ENCODE measurements at regions not wholly inside any gene's neighbourhood (a gene's known extent, or its start where the extent isn't known, plus 50 kb on each side); places are given as distances from the start of the nearest gene placed in this dataset.

DNA sequence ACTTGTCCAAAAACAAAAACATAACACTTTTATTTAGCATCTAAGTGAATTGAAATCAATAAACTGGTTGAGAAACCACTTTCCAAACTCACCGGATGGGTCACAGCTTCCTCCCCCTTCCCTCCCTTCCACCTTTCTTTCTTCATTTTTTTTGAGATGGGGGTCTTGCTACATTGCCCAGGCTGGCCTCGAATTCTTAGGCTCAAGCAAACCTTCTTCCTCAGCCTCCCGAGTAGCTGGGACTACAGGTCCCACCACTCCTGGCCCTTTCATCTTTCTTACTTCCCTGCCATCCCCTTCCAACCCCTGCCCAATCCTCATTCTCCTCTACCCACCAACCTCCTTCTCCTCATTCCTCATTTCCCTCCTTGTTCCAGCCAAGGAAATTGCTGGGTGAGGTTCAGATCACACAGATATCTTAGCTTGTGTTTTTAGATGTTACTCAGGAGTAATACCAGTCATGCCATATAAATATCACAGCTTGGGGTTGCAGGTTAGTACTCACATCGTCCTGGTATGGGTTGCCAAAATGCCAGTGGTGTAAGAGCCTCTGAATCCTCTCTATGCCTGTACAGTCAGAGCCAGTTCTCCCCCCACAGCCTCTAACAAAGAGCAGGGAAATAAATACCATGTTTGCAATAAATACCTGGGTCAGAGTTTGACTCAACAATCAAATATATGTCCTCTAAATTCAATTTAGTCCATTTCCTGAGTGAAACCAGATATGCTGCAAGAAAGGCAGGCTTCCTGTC, 132.7 kb upstream of the NDUFV2 start:
- no peak for DNase-seq (ENCODE audit: low spot score)

GRCh38 chr18:8970843-8971242, 131.7 kb upstream of the NDUFV2 start:
- DNase-seq (ENCODE audit: low spot score), result no peak

DNA sequence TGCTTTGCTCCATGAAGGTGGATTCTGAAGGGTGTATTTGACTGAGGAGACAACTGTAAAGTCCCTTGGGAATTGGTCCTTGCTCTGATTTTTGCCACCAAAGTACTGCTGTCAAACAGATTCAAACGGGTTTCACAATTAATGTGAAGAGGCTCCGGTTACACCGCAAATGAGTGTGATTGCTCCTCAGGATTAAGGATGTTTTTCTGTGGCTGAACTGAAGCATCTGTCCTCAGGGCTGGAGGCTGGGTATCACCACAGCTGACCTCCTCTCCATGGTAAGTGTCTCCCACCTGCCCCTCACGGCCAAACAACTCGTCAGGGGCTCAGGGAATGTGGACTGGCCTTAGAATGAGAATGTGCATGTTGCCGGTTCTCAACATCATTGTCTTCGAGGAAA, 130.4 kb upstream of the NDUFV2 start:
- DNase-seq (ENCODE audit: low spot score), result no peak

GRCh38 chr18:8974279-8974678, 128.2 kb upstream of the NDUFV2 start:
- no peak for DNase-seq (ENCODE audit: low spot score)

DNA sequence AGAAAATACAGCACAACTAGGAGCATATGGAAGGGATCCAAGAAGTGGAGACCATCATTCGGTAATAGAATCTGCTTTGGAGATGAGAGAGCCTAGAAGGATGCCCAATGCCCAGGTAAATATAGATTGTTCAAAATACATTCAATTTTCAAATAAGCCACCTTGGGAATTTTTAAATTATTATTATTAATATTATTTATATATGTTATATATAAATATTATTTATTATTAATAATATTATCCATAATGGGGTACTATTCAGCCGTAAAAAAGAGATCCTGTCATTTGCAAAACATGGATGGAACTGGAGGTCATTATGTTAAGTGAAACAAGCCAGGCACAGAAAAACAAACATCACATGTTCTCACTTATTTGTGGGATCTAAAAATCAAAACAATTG, 127.8 kb upstream of the NDUFV2 start:
- DNase-seq (ENCODE audit: low spot score), result no peak

DNA sequence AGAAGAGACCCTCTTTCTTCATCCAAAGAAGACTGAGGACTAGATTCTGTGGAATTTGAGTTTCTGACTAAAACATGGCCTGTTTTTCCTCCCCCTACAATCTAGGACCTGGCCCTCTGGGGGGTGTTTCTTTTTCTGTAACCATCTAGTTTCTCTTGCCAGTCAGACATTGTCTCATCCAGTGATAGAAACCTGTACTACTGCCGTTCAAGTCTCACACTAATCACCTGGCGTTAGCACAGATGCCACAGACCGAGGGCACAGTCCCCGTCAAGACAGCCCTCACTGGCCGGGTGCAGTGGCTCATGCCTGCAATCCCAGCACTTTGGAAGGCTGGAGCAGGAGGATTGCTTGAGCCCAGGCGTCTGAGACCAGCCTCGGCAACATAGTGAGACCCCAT, 126.9 kb upstream of the NDUFV2 start:
- DNase-seq (ENCODE audit: low spot score), result no peak

GRCh38 chr18:8976606-8977005, 125.9 kb upstream of the NDUFV2 start:
- DNase-seq (ENCODE audit: low spot score), result no peak

DNA sequence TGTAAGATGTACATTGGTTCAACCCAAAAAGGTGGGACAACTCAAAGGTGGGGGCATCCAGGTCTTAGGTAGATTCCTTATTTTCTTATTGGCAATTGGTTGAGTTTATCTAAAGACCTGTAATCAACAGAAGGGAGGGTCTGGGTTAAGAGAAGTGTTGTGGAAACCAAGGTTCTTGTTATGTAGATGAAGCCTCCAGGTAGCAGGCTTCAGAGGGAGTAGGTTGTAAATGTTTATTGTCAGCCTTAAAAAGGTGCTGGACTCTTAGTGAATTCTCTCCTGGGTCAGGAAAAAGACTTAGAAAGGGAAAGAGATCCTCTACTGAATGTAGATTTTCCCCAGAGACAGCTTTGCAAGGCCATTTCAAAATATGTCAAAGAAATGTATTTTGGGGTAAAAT, 125.3 kb upstream of the NDUFV2 start:
- DNase-seq (ENCODE audit: low spot score), result no peak

GRCh38 chr18:8977701-8978100, 124.8 kb upstream of the NDUFV2 start:
- no peak for DNase-seq (ENCODE audit: low spot score)

DNA sequence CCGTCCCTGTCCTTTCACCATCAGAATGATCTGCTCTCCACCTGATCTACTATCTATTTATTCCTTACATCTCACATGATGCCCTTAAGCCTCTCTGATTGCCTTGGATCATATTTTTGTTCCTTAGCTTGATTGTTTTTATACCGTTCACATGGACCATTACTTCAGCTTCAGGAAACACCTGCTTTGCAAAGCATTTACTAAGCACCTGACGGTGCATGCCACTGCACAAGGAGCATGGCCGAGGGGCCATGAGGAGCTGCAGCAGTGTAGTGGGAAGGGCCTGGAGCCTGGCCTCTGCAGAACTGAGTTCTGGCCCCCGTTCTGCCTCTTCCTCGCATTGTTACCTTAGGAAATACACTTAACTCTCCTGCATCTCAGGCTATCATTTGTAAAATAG, 124.1 kb upstream of the NDUFV2 start:
- no peak for DNase-seq (ENCODE audit: low spot score)

DNA sequence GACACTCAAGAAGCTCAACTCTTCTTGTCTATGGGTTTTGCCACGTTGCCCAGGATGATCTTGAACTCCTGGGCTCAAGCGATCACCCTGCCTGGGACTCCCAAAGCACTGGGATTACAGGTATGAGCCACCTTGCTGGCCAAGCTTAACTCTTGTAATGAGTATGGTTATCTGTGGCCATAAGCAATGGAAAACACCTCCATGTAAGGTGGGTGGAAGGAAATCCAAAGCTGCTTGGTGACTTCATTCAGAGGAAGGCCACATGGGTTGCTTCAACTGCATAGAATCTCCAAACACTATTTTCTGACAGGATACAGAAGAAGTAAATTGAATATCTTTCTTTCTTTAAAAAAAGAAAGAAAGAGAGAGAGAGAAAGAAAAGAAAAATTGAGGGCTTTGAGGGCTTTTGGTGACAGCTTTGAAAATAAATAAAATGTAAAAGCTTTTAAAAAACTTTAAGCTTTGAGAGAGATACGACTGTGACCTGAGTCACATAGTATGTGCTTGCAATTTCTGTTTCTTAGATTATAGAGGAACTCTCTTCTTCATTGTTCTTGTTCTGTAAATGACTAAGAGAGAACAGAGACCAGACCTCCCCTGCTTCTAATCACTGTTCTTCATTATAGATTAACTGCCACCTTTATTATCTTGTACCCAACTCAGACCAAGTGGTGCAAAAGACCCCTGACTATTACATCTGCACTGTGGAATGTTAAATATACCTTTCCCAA, 123.1 kb upstream of the NDUFV2 start:
- DNase-seq (ENCODE audit: low spot score), result no peak

DNA sequence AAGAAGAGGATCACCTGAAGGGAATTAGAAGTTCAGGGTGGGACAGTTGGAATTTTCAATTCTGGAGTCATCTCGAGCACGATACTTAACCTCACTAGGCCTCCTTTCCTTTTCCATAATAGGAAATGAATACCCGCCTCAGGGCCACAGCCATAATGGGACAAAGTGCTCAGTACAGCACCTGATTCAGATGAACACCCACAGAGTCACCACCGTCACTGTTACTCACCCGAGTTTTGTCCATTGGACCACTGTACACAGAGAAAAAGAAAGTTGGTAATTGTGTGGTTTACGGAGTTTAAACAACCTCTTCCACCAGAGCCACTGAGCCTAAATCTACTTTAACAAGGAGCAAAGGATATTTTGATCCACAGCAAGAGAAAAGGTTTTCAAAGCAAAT, 122.0 kb upstream of the NDUFV2 start:
- no peak for DNase-seq (ENCODE audit: low spot score)

DNA sequence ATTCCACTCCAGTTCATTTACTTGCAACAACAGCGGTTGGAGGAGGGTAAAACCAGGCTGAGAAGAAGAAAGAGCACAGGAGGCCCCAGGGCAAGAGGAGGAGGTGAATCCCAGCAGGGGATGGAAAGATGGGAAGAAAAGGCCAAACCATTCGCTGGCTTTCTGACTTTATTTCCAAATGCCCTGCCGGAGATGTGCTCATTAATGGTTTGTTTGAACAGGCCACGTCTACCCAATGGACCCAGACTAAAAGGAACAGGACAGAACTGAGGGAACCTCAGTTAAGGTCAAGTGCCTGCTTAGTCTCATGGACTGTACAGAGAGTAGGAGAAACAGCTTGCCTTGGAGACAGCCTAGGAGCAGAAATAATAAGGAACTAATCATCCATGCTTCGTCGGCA, 121.6 kb upstream of the NDUFV2 start:
- no peak for DNase-seq (ENCODE audit: low spot score)

DNA sequence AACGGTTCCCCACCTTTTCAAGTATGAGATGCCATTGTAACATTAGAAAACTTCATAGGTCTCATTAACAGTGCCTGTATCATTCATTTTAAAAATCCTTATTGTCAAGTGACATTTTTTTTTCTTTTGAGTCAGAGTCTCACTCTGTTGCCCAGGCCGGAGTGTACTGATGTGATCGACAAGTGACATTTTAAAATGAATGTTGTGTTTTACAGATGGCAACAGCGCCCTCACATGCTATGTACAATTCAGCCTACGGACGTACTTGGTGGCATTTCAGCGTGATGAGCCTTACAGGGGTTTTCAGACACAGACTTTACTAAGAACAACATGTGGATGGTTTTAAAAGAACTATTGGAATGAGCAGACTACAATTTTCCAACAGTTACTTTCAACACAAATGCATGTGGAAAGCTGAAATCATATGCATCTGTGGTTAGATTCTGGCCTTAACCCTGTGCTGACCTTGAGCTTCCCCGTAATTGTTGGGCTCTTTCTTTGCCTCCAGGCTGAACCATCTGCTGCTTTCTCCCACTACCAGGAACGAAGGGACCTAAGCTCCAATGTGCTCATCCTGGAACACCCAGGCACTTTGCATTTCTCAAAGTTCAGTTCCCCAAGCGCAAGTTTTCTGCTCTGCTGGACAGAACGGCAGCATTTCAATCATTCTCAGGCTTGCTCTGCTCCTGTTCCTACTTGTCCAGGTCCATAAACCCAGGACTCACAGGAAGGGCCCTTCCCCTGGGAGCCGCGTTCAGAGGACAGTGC, 119.9 kb upstream of the NDUFV2 start:
- peak; percentile 43 for DNase-seq (ENCODE audit: low spot score)

DNA sequence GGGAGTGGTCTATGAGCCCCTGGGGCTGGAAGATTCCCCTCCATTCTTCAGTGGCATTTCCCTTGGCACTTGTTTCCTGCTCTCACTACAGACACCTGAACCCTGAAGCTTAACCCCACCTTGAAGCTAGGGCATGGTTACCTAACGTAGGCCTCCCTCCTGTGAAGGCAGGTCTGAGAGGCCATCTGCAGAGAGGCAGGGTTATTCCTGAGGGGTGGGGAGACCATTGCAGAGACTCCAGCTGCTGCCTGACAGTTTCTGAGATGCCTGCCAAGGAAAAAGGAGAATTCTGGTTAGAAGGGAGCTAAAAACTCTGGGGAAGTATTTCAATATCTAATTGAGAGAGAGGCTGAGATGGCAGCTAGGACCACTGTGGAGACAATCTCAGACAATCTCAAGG, 119.3 kb upstream of the NDUFV2 start:
- DNase-seq (ENCODE audit: low spot score), result no peak

DNA sequence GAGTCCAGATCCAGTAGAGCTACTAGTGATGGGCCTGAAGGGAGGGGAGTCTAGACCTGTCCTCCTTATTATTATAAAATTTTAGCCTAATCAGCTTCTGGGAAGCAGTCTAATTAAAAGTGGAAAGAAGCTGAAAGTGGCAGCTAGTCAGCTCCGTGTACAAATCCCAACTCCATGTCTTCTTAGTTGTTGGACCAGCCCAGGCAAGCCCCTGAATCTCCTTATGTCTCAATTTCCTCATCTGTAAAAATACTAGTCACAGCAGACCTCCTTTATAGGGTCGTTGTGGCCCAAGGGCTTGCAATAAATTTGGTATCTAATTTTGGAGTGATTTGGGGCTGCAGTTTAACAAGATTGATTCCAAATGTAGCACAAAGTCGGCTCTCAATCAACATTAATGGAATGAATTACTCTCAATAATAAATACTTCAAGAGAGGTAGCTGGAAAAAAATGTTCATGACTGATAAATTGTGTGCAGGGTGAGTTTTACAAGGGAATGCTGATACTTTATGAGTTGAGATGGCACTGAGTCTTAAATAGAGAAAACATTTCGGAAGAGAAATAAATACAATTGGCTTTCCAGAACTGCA, 118.3 kb upstream of the NDUFV2 start:
- no peak for DNase-seq (ENCODE audit: low spot score)

GRCh38 chr18:8987241-8987640, 115.3 kb upstream of the NDUFV2 start:
- no peak for DNase-seq (ENCODE audit: low spot score)

- peak; percentile 64 for DNase-seq (ENCODE audit: low spot score)
These were observed 114.1 kb upstream of the NDUFV2 start for GRCh38 chr18:8988260-8988871.

DNA sequence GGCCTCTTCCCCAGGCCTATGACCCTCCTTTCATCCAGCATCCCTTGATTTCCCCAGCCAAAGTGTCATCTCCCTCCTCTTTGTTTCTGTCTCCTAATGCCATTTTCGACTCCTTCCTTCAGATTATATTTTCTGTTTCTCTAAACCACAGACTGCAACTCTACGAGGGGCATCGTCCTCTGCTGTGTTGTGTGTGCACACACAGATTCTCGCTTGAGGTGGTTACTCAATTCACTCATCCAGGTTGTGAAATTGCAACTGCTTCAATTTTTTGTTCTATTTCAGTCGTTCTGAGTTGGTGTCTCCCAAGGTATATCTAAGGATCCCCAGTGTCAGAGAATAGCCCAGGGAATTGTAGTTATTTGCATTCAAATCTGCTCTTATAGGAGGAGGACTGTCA, 113.5 kb upstream of the NDUFV2 start:
- no peak for DNase-seq (ENCODE audit: low spot score)

GRCh38 chr18:8989855-8990254, 112.6 kb upstream of the NDUFV2 start:
- DNase-seq (ENCODE audit: low spot score), result no peak

DNA sequence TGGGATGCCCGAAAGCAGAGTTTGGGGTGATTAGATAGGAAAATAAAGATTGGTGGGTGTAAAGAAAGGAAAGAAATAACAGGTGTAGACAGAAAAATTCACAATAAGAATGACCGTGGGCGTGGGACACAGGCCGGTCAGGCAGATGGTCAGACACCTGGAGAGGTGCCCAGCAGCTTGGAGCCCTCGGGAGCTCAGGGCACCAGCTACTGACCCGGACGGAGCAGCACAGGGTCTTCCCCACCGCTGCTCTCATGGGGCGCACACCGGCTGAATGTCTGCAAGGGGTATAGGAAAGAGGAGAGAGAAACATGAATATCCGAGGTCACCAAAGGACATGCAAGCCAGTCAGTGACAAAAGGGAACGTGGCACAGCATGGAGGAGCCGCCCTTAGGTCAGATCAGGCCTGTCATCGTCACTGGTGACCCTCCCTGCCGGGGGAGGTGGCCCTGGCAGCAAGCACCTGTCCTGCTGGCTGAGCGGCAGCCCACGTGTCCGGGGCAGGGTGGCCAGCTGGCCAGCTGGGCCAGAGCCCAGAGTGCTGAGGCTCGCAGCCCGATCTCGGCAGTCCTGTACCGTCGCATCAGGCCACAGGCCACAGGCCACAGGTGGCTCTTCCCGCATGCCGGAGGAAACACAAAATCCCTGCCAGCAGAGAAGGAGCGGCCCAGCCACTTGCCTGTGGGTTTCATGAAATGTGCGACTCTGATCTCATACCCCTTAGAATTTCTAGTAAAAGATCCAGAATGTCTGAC, 112.0 kb upstream of the NDUFV2 start:
- DNase-seq (ENCODE audit: low spot score), result no peak

DNA sequence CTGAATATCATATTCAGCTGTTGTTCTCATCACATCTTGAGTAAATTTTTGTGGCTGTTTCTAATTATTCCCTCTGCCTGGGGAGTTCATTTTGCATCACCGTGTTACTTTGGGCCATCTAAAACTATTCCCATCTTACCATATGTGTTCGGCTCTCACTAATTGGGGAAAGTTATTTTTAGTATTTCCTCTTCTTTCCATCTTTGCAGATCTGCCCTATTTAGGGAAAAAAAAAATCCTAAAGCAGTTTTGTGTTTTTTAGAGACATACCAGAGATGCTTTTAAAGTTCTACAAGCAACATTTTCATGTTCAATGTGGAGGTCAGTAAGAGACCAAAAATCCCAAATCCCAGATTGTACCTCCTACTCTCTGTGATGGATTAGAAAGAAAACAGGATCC, 111.3 kb upstream of the NDUFV2 start:
- no peak for DNase-seq (ENCODE audit: low spot score)

All from SW480 (cell line).